ENCODE measurements at regions not wholly inside any gene's neighbourhood (a gene's known extent, or its start where the extent isn't known, plus 50 kb on each side); places are given as distances from the start of the nearest gene placed in this dataset.

GRCh38 chr5:112566251-112566650, 147.2 kb upstream of the EPB41L4A start:
- no peak for TF ChIP-seq CTCF (conservative IDR thresholded peaks at IDR 0.05)
- TF ChIP-seq ZFX (IDR thresholded peaks at IDR 0.05): no peak

All from C4-2B (cell line).